ENCODE measurements at regions not wholly inside any gene's neighbourhood (a gene's known extent, or its start where the extent isn't known, plus 50 kb on each side); places are given as distances from the start of the nearest gene placed in this dataset.

GRCh38 chr1:57722285-57722978 lies 298.6 kb upstream of the DAB1 start:
- TF ChIP-seq CTCF (conservative IDR thresholded peaks at IDR 0.05 in 1 of 2, IDR thresholded peaks at IDR 0.05 in 1 of 2; ENCODE audit: low read depth in 1 of 2, low read length in 2 of 2) (no peak), EZH2 (IDR thresholded peaks at IDR 0.05; ENCODE audit: low read length, missing control alignments) (no peak)
